Cardiac septum (tissue), 1 donor: ENCODE measurements at regions not wholly inside any gene's neighbourhood (a gene's known extent, or its start where the extent isn't known, plus 50 kb on each side); places are given as distances from the start of the nearest gene placed in this dataset.
"Not testable (repeated sequence)": the region's sequence is repeated elsewhere in the genome, so short reads cannot be mapped to it uniquely, and the experiment has no call there.

Experiments used
- DNase-seq: peaks from one replicate; pipeline ENCODE4 v3.0.0-alpha.2; 2020; ENCODE audit warnings: low spot score
- intact Hi-C: fragments of 100-400 bp; cut with DNase I; formaldehyde crosslinking; loops from one replicate; pipeline ENCODE4 v1.14.0; 2022
- donor health status: DM: no; HTN: no; CAD: no.

DNA sequence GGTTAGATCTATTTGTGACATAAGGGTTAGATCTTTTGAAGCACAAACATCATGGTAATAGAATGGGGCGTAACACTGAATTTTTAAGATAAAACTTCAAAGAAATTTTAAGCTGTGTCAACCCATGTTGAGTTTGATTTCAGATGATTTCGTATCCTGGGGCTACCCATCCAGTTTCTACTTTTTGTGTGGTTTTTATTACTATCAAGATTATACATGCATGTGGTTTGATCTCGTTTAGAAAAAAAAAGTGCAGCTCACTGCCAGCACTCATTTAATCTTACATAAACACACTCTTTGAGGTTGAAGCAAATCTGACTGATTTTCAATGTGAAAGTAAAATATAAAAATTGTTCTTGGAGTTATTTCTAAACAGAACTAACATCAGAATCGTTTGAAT is 140.8 kb upstream of the GRB10 start:
- intact Hi-C loops = no loop called here
- DNase-seq = no peak

DNA sequence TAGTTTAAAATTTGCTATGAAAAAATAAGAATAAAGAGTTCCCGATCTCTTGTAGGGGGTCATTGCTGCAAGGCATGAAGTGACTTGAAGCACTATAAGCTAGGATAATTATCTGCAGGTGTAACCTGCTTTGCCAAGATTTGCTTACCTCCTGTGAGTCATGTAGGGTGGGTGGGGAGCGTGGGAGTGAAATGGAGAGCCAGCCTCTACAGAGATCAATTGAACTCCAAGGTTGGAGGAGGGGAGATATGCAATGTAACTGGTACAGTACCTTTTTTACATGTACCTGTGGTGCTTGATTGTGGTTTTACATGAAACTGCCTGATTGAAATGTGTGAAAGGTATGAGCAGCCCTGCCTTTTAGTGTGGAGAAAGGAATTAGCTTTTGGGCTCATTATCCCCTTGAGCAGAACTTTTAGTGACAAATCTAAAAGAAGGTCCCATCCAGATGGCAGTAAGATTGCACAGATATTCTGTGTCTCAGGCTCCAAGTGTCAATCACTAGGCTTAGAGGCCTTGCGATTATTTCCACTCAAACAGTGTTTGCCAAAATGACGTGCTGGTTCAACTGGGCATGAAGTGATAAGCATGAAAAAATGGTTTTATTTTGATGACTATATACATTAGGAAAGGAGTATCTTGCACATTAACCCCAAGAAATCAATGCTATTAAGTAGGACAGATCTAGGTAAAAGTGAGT is 138.6 kb upstream of the GRB10 start:
- DNase-seq = no peak
- intact Hi-C loops = no loop called here

DNA sequence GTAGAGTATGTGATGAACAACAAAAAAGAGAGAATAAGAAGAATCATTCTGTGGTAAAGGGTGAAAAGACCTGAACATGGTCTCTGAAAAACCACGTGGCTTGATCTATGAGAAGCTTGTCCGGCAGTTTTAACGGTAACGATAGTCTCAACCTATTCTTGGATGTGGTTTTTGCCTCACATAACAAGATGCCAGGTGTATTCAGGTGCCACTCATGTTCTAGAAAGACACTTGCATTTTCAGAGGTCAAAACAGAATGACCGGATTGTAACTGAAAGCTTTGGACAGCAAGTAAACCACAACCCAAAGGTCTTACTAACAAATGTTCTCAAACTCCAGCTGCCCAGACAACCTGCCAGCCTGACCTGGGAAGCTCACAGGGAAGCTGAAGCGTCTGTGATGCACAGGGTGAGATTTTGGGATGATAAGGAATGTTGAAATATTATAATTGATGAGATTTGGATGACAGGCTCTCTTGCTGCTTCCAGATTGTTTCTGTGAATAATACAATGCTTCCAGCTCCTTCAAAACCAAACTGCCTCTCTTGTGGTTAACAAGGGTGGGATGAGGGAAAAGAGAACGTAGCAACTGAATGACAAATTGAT is 137.4 kb upstream of the GRB10 start:
- DNase-seq = no peak
- intact Hi-C loops = no loop called here

DNA sequence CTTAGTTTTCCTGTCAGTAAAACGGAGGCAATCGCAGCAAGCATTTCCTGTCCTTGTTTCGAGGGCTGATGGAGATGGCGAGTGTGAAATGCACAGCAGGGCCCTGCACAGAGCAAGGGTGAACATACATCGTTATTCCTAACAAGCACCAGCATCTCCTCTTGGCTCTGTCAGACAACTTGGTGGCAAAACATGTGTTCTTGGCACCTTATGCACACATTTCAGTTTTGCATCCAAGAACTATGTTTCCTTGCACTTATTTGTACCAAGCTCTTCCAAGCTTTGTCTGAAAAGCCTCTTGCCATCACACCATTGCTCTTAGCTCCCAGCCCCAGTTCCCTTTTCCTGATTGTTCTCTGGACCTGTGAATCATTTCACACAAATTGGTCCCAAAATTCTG is 132.9 kb upstream of the GRB10 start:
- intact Hi-C loops = no loop called here

DNA sequence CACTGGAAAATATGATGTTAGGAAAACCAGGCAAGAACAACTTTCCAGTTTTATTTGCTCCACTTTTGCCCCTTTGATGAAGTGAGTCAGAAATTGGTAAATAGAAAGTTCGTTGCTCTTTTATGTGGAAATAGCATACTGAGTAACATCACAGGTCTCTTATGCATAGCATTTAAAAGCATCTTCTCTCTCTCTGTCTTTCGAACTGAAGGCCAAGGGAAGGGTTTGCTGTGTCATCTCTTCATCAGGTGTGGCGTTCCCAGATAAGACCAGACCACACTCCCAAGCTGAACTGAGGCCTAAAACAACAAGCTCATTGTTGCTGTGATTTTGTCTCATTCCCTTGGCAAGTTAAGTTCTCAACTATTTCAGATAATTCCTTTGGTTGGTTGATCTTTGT is 131.8 kb upstream of the GRB10 start:
- intact Hi-C loops = no loop called here
- DNase-seq = no peak

More for the DNA sequence above, 132.9 kb upstream of the GRB10 start:
- DNase-seq = no peak

DNA sequence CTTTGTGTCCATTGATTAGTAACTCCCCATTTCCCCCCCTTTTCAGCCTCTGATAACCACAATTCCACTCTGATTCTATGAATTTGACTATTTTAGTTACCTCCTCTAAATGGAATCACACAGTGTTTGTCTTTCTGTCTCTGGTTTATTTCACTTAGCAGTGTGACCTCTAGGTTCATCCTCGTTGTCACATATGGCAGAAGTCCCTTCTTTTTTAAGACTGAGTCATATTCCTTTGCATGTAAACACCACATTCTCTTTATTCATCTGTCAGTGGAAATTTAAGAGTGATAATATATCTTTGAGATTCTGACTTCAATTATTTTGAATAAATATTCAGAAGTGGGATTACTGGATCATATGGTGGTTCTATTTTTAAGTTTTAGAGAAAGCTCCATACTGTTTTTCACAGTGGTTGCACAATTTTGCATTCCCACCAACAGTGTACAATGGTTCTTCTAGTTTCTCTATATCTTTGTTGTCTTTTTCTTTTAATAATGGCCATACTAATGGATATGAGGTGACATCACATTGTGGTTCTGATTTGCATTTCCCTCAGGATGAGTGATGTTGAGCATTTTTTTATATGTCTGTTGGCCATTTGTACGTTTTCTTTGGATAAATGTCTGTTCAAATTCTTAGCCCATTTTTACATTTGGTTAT is 126.1 kb upstream of the GRB10 start:
- intact Hi-C loops = no loop called here

DNA sequence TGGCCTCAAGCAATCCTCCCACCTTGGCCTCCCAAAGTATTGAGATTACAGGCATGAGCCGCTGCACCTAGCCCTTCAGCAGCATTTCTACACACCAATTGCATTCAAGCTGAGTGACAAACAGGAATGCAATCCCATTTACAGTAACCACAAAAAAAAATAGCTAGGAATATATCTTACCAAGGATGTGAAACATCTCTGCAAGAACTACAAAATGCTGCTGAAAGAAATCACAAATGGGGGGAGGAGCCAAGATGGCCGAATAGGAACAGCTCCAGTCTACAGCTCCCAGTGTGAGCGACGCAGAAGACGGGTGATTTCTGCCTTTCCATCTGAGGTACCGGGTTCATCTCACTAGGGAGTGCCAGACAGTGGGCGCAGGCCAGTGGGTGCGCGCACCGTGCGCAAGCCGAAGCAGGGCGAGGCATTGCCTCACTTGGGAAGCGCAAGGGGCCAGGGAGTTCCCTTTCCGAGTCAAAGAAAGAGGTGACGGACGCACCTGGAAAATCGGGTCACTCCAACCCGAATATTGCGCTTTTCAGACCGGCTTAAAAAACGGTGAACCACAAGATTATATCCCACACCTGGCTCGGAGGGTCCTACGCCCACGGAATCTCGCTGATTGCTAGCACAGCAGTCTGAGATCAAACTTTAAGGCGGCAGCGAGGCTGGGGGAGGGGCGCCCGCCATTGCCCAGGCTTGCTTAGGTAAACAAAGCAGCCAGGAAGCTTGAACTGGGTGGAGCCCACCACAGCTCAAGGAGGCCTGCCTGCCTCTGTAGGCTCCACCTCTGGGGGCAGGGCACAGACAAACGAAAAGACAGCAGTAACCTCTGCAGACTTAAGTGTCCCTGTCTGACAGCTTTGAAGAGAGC is 116.1 kb upstream of the GRB10 start:
- intact Hi-C loops, DNase-seq: not testable (repeated sequence)

More for the DNA sequence above, 126.1 kb upstream of the GRB10 start:
- DNase-seq = no peak

DNA sequence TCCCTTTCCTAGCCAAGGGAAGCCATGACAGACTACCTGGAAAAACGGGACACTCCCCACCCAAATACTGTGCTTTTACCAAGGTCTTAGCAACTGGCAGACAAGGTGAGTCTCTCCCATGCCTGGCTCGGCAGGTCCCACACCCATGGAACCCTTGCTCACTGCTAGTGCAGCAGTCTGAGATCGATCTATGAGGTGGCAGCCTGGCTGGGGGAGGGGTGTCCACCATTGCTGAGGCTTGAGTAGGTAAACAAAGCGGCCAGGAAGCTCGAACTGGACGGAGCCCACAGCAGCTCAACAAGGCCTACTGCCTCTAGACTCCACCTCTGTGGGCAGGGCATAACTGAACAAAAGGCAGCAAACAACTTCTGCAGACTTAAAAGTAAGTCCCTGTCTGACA is 104.4 kb upstream of the GRB10 start:
- intact Hi-C loops, DNase-seq: not testable (repeated sequence)

DNA sequence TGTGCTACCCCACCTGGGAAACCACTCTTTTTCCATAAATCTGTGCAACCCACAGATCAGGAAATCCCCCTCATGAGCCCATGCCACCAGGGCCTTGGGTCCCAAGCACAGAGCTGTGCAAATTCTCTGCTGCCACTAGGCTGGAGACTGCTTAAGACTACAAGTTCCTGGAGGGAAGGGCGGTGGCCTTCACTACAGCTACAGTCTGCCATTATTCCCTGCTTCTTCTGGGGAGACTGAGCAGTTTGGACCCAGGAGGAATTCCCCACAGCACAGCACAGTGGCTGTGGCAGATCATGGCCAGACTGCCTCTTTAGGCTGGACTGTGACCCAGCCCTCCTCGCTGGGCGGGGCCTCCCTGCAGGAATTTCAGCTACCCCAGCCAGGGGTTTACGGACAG is 89.7 kb upstream of the GRB10 start:
- no peak for DNase-seq
- intact Hi-C loops = no loop called here

DNA sequence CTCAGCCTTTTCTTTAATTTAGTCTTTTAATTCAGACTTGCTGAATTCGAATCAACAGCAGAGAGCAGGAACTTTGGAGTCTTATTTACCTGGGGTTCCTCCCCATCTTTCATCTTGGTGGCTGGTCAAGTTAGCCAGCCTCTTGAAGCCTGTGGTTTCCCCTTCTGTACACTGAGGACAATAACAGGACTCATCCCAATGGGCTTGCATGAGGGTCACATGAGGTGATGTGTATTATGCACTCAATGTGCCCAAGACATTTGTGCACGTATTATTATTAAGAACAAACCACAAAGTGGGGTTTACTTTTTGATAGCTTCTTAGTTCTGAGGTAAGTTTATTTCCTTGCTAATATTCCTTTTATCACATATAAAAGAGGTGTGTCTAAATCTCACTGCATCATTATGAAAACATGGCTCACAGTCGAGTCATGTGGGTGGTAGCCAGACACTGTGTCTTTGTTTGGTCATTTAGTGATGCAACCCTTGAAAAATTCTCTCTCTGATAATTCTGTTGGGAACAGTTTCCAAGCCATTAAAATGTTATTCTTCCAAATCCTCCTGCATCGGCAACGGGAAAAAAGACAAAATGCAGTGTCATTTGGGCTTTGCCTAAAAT is 86.5 kb upstream of the GRB10 start:
- intact Hi-C loops = no loop called here
- DNase-seq = no peak

DNA sequence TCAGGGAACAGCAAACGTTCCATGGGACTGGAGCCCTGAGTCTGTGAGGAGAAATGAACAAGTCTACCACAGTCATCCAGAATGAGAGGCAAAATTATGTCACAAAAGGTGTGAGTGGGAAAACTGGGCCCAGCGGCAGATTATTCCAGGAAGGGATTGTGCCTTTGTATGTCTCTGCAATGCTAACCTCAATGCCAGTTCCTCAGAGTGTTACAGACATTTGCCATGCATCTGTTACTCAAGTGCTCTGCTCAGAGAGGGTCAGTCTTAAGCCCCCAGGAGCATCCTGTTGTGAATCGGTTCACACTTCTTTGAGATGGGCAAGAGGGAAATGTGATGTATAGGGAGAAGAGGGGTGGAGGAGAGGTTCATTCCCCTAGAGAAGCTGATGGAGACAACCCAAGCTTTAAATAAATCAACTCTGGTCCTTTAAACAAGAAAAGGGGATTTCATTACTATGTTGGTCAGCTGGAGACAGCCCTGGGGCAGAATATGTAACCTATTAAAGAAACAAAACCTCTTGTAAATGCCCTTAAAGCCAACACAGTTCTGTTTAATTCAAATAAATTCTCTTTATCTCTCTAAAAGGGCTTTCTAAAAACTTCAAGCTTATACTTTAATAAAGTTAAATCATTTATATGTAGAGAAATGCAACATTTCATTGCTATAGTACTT is 85.9 kb upstream of the GRB10 start:
- no peak for DNase-seq

DNA sequence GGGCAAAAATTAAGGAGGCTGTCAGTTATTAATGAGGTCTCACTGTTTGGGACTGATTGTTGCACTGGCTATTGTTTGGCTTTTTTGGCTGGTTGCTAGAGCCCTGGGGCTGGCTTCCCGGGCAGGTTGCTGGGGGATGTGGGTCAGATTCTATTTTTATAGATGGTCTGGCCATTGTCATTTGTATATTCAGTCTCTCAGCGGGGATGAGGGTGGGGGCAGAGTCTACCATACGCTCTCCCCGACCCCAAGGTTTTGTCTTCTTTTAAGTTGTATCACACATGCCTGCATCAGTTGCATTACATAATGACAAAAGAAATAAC is 84.3 kb upstream of the GRB10 start:
- no peak for DNase-seq
- intact Hi-C loops = no loop called here

More for the DNA sequence above, 85.9 kb upstream of the GRB10 start:
- intact Hi-C loops = no loop called here

DNA sequence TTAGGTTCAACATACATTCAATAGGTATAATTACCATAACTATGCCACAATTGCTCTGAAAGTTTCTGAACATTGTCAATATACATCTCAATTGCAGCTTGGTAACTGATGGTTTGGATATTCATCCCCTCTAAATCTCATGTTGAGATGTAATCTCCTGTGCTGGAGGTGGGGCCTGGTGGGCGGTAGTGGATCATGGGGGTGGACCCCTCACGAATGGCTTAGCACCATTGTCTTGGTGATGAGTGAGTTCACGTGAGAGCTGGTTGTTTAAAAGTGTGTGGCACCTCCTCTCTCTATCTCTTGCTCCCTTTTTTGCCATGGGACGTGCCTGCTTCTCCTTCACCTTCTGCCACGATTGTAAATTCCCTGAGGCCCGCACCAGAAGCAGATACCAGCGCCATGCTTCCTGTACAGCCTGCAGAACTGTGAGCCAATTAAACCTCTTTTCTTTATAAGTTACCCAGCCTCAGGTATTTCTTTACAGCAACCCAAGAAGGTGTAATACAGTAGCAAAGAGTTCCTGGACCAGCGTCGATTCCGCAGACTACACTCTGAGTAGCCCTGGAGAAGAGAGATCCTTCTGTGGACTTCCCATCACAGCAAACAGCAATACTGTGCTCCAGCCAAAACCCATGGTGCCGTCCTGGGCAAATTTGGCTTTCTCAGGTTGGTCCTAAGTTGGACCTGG is 83.8 kb upstream of the GRB10 start:
- intact Hi-C loops = no loop called here
- no peak for DNase-seq

DNA sequence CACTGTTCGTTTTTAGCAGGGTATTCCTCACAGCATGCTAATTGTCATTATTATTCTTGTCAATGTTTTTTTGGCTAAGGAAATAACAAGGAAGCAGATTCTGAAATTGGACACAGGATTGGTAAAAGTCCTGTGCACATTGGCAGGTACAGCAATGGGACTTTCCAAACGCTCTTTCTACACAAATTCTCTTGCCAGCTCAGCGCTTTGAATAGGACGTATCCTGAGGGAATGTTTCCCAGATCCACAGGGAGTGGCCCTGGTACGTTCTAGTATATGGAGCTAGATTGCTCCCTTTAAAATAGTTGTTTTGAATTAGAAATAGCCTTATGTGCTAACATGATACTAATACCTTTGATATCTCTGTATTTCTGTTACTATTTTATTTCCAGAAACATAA is 82.8 kb upstream of the GRB10 start:
- intact Hi-C loops = no loop called here
- no peak for DNase-seq

DNA sequence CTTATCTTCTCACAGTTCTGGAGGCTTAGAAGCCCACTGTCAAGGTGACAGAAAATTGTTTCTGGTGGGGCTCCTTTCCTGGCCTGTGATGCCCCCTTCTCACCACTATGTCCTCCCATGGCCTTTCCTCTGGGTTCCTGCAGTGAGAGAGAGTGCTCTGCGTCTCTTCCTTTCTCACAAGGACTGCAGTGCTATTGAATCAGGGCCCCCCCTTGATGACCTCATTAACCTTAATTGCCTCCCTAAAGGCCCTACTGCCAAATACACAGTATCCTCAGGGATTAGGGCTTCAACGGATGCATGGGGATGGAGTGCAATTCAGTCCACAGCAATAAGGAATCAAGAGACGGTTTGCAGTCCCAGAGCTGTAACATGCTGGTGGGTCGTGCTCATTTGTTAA is 82.0 kb upstream of the GRB10 start:
- no peak for DNase-seq
- intact Hi-C loops = no loop called here

DNA sequence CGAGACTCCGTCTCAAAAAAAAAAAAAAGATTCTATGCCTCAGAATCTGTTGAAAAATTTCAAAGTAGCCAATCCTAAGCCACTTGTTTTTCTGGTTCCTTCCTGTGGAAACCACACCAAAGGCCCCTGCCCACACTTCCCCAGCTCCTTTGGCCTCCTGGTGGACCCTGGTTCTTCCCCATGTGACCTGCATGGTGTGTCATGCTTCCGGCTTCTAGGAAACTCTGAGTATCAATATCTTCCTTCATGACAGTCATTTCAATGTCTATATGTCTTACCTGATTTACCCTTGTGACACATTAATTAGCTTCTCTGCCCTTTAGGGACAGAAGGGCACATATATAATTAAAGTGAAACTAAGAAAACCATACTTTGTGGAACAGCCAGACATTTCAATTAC is 80.4 kb upstream of the GRB10 start:
- no peak for DNase-seq
- intact Hi-C loops = no loop called here

DNA sequence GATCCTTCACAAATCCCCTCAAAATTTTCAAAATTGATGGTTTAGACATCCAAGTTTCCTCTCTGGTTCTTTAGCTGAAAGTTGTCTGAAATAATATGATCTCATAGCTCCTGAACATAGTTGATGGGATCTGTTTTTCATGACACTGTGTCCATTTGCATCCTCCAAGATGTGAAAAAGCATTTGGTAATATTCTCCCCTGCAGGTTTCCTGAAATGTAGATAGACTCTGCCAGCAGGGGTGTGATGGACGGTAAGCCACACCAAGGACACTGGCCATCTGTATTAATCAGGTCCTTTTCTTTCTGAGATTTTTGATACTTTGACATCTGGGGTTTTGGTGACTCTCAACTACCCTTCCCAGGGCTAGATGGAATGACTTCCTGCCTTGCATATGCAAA is 79.6 kb upstream of the GRB10 start:
- DNase-seq = no peak
- intact Hi-C loops = no loop called here

DNA sequence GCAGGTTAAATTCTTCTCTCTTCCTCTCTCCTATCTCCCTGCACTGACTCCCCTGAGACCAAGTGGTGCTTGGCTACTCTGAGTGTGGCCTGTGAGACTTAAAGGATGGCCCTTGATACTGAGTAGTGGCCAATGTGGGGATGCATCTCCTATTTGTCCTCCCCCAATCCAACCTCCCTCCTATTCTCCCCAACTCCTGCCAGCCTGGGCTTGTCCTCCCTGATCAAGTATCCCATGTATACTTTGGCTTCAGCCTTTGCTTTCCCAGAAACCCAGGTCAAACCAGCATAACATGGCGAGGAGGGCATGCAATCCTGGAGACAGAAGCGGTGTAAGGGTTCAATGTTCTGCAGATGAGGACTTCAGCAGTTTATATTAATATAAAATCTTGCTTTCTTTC is 77.9 kb upstream of the GRB10 start:
- DNase-seq = no peak
- intact Hi-C loops = no loop called here

DNA sequence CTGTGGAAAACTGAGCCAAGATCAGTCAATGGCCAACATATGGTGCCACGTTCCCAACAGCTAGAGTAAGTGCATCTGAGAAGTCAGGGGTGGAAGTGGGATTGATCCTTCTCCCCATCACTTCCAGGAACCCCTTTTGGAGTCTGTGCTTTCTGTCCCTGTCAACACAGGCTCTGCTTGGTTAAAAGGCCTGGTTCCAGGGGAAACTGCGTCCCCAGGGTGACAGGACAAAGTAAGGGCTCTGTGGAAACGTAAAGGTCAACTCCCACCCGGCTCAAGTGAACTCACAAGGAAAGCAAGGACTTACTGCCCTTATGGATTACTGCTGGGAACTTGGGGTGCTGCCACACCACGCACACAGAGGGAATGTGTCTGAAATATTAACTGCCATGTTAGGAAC is 77.5 kb upstream of the GRB10 start:
- no peak for DNase-seq
- intact Hi-C loops = no loop called here
